CD1c-positive myeloid dendritic cell (primary cell): ENCODE measurements at regions not wholly inside any gene's neighbourhood (a gene's known extent, or its start where the extent isn't known, plus 50 kb on each side); places are given as distances from the start of the nearest gene placed in this dataset.
"Not testable (repeated sequence)": the region's sequence is repeated elsewhere in the genome, so short reads cannot be mapped to it uniquely, and the experiment has no call there.

Source experiments
- DNase-seq: peaks from one replicate; pipeline ENCODE4 v3.0.0-alpha.2; 2016; ENCODE audit errors: extremely low spot score

- no peak for DNase-seq
These were observed 98.1 kb downstream of the NEDD1 start for GRCh38 chr12:97005174-97005573.

- DNase-seq: no peak
These were observed 98.6 kb downstream of the NEDD1 start for GRCh38 chr12:97005646-97006045.

- no peak for DNase-seq
These were observed 99.5 kb downstream of the NEDD1 start for GRCh38 chr12:97006585-97006984.

- DNase-seq: no peak
These were observed 109.1 kb downstream of the NEDD1 start for GRCh38 chr12:97016163-97016562.

- no peak for DNase-seq
These were observed 110.2 kb downstream of the NEDD1 start for GRCh38 chr12:97017213-97017612.

GRCh38 chr12:97022536-97023230 is 115.6 kb downstream of the NEDD1 start:
- no peak for DNase-seq

- DNase-seq: no peak
These were observed 117.3 kb downstream of the NEDD1 start for GRCh38 chr12:97024393-97024792.

- no peak for DNase-seq
These were observed 119.8 kb downstream of the NEDD1 start for GRCh38 chr12:97026901-97027300.

- DNase-seq: no peak
These were observed 120.4 kb downstream of the NEDD1 start for GRCh38 chr12:97027482-97027881.

- no peak for DNase-seq
These were observed 131.1 kb downstream of the NEDD1 start for GRCh38 chr12:97038131-97038530.

- no peak for DNase-seq
These were observed 131.8 kb downstream of the NEDD1 start for GRCh38 chr12:97038834-97039233.

GRCh38 chr12:97046901-97047300 is 139.8 kb downstream of the NEDD1 start:
- DNase-seq: no peak

- DNase-seq: no peak
These were observed 140.3 kb downstream of the NEDD1 start for GRCh38 chr12:97047361-97047760.

GRCh38 chr12:97048421-97049035 is 141.5 kb downstream of the NEDD1 start:
- no peak for DNase-seq

- no peak for DNase-seq
These were observed 143.5 kb downstream of the NEDD1 start for GRCh38 chr12:97050509-97050908.

- no peak for DNase-seq
These were observed 144.3 kb downstream of the NEDD1 start for GRCh38 chr12:97051341-97051740.

GRCh38 chr12:97061171-97061570 is 154.1 kb downstream of the NEDD1 start:
- DNase-seq: no peak

- DNase-seq: no peak
These were observed 156.4 kb downstream of the NEDD1 start for GRCh38 chr12:97063292-97063935.

- no peak for DNase-seq
These were observed 168.3 kb downstream of the NEDD1 start for GRCh38 chr12:97075161-97075933.

- DNase-seq: no peak
These were observed 169.0 kb downstream of the NEDD1 start for GRCh38 chr12:97075934-97076630.

- not testable (repeated sequence) for DNase-seq
These were observed 169.9 kb downstream of the NEDD1 start for GRCh38 chr12:97076912-97077311.

GRCh38 chr12:97082029-97082428 is 175.0 kb downstream of the NEDD1 start:
- no peak for DNase-seq
